GM12872 (cell line): ENCODE measurements at regions not wholly inside any gene's neighbourhood (a gene's known extent, or its start where the extent isn't known, plus 50 kb on each side); places are given as distances from the start of the nearest gene placed in this dataset.

Source experiments
- TF ChIP-seq, protein P1 (sequence below): IDR thresholded peaks from 3 replicates; pipeline ENCODE4 v1.5.1; 2011; ENCODE audit warnings: low read depth, mild to moderate bottlenecking, low read length, moderate library complexity; ENCODE audit not compliant: insufficient read depth

DNA sequence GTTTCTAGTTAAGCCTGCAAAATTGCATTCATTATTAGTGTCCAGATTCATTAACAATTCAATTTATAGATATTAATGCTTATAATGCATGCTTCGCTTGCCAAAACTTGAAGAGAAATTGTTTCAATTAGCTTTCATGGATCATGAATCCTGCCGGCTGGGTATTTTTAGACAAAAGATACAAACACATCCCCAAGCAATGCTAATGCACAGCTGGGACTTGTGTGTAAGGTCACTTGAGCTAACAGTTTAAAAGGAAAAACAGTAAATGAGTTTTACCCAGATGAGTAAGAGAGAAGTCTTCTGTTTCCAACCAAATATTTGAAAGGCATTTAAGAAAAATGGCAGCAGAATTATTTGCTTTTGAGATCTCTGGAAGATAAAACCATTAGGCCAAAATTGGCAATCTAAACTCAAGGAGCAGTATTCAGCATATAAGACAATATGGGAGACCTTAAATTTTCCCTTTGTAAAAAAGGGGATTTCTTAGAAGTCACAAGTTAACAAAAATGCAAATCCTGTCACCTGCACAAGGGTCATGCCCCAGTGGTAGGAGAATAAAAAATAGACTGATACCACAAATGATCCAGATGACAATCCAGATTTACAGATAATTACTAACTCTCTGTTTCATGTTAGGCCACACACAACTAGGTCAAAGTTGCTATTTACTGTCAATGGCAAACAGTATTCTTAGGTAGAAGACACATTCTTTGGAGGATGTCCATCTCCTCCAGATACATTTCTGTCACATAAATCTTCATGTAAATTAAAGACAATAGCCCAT, 418.4 kb upstream of the PMFBP1 start:
- TF ChIP-seq, protein P1, sequence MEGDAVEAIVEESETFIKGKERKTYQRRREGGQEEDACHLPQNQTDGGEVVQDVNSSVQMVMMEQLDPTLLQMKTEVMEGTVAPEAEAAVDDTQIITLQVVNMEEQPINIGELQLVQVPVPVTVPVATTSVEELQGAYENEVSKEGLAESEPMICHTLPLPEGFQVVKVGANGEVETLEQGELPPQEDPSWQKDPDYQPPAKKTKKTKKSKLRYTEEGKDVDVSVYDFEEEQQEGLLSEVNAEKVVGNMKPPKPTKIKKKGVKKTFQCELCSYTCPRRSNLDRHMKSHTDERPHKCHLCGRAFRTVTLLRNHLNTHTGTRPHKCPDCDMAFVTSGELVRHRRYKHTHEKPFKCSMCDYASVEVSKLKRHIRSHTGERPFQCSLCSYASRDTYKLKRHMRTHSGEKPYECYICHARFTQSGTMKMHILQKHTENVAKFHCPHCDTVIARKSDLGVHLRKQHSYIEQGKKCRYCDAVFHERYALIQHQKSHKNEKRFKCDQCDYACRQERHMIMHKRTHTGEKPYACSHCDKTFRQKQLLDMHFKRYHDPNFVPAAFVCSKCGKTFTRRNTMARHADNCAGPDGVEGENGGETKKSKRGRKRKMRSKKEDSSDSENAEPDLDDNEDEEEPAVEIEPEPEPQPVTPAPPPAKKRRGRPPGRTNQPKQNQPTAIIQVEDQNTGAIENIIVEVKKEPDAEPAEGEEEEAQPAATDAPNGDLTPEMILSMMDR = no peak

DNA sequence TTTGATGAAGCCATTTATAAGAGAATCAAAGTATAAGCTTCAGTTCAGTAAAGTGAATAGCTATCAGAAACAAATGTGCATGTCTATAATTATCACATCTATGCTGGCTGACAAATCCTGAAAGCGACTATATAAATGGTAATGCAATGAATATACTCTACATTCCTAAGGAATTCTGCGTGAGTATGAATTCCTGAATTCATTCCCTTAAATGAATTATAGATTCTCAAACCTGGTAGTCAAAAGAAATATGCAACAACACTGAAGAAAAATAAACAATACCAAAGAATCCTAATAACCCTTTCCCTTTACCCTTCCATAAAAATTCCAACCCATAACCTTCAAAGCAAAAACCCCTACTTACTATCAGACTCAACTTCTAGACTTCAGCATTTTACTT, 416.6 kb upstream of the PMFBP1 start:
- TF ChIP-seq, protein P1 = no peak

DNA sequence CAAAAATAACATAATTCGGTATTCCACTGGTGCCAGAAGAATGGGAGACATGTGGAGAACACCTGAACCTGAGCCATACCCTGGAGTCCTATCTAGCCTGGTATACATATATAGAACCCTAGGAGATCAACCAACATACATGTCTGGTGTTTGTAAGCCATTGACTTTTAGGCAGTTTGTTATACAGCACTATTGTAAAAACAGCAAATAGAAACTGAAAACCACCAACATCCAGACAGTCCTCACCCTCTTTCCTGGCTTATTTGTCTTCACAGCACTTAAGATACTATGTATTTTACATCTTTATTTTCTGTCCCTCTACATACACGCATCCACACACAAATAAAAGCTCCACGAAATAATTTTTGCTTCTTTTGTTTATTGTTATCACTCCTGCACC, 404.2 kb upstream of the PMFBP1 start:
- TF ChIP-seq, protein P1 = no peak

DNA sequence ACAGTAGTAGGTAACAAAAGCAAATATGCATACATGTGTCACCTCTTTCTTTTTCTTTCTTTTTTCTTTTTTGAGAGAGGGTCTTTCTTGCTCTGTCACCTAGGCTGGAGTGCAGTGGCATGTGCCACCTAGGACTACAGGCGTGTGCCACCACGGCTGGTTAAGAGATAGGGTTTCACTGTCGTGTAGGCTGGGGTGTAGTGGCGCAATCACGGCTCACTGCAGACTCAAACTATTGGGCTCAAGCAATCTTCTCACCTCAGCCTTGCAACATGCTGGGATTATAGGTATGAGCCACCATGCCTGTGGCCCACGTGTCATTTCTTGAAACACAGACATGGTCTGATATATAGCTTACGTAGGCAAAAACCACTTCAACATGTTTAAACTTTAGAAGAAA, 397.7 kb upstream of the PMFBP1 start:
- TF ChIP-seq, protein P1 = no peak

DNA sequence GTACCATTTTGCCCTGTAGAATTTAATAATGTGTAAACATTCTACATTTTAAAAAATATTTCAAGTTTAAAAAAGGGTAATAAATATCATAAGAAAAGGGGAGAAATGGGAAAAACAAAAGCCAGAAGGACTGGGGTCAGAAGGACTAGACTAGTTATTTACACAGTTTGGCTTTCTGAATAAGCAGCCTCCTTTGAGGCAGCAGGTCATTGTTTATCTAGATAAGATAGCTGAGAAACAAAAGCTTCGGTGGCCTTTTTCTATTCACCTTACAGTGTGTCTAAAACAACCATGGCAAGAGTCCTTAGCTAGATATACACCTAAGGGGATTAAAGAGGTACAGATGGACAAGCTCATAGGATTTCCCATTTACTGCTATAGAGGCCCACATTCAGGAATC, 396.5 kb upstream of the PMFBP1 start:
- TF ChIP-seq, protein P1 = no peak

DNA sequence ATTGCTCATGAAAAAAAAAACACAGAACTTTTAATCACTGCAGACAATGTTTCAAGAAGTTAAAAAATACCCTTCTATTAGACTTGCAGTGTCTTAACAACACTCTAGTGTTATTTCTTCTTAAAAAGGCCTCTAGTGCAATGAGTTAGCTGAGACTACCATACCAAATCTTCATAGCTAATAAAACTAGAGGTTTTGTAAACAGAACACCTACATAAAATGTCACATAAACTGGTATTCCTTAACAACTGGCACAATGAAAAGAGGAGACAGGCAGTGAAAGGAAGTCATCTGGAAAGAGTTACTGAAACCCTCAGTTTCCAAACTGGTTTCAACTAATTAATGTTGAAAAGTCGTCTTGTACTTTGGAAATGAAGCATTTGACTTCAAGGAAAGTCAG, 394.2 kb upstream of the PMFBP1 start:
- TF ChIP-seq, protein P1 = no peak

DNA sequence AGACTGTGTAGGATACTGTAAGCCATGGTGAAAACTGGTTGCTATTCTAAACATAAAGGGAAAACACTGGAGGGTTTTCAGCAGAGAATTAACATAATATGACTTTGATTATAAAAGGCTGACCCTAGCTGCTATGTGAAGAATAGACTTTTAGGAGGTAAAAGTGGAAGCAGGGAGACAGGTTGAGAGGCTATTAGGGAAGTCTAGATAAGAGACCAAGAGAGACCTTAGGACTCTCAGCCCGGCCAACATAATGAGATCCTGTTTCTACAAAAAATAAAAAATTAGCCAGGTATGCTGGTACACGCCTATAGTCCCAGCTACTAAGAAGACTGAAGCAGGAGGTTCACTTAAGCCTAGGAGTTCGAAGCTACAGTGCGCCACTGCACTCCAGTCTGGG, 393.2 kb upstream of the PMFBP1 start:
- TF ChIP-seq, protein P1 = no peak
